Suprapubic skin (tissue), 4 donors: ENCODE measurements at regions not wholly inside any gene's neighbourhood (a gene's known extent, or its start where the extent isn't known, plus 50 kb on each side); places are given as distances from the start of the nearest gene placed in this dataset.
"Not testable (repeated sequence)": the region's sequence is repeated elsewhere in the genome, so short reads cannot be mapped to it uniquely, and the experiment has no call there.

ENCODE experiments used
- DNase-seq, 2 donors: peaks; one replicate each; pipeline ENCODE4 v3.0.0-alpha.2; 2019; ENCODE audit warnings: low spot score in 2 of 2
- H3K27ac ChIP-seq: fragments of 200-600 bp; sonication (generic); one replicate; pipeline ENCODE4 v1.5.1; 2019
- H3K27me3 ChIP-seq: fragments of 200-600 bp; sonication (generic); one replicate; pipeline ENCODE4 v1.5.1; 2019
- H3K36me3 ChIP-seq: fragments of 200-600 bp; sonication (generic); one replicate; pipeline ENCODE4 v1.5.1; 2019
- H3K4me1 ChIP-seq: fragments of 200-600 bp; sonication (generic); one replicate; pipeline ENCODE4 v1.5.1; 2019
- H3K4me3 ChIP-seq: fragments of 200-600 bp; sonication (generic); one replicate; pipeline ENCODE4 v1.5.1; 2019; ENCODE audit warnings: mild to moderate bottlenecking
- H3K9me3 ChIP-seq: fragments of 200-600 bp; sonication (generic); one replicate; pipeline ENCODE4 v1.5.1; 2019
- CTCF ChIP-seq, 2 donors: fragments of 200-600 bp in 1 of 2; fragments of 450-650 bp in 1 of 2; sonication (generic) in 1 of 2; IDR thresholded peaks; one replicate each; pipeline ENCODE4 v1.5.1; 2016 to 2019; ENCODE audit warnings: antibody characterized with exemption in 2 of 2, mild to moderate bottlenecking in 1 of 2, moderate library complexity in 1 of 2
- EP300 ChIP-seq: sonication (generic); formaldehyde crosslinking; IDR thresholded peaks from one replicate; pipeline ENCODE4 v1.6.1; 2017; ENCODE audit warnings: antibody characterized with exemption
- POLR2A ChIP-seq, 2 donors: fragments of 450-650 bp; IDR thresholded peaks; one replicate each; pipeline ENCODE4 v1.6.1; 2017; ENCODE audit warnings: antibody characterized with exemption in 2 of 2, mild to moderate bottlenecking in 2 of 2, moderate library complexity in 2 of 2
- POLR2AphosphoS5 ChIP-seq, 3 donors: sonication (generic); formaldehyde crosslinking; IDR thresholded peaks; one replicate each; pipeline ENCODE4 v1.6.1; 2017; ENCODE audit warnings: antibody characterized with exemption in 3 of 3
- WGBS: methylation state at CpG from one replicate; pipeline ENCODE4 v1.1.5; 2018; 5-methylcytosine and 5-hydroxymethylcytosine counted together

- no peaks in the 10 kb centered on the region for H3K4me1 ChIP-seq
- DNase-seq, result no peak
- TF ChIP-seq POLR2AphosphoS5 (IDR thresholded peaks at IDR 0.05), result no peak
- no peak for TF ChIP-seq EP300
- TF ChIP-seq POLR2A (IDR thresholded peaks at IDR 0.05), result no peak
- no peak for TF ChIP-seq CTCF (IDR thresholded peaks at IDR 0.05)
- H3K9me3 ChIP-seq, result no peaks in the 10 kb centered on the region
- WGBS, result 91% methylated on average over 3 of the region's 3 CpGs
- no peak overlapping the region for H3K4me3 ChIP-seq
- H3K27me3 ChIP-seq, result no peaks in the 10 kb centered on the region
- H3K36me3 ChIP-seq, result no peaks in the 10 kb centered on the region
- H3K27ac ChIP-seq, result no peak overlapping the region
Observed at GRCh38 chr2:138066139-138066806, 102.0 kb downstream of the HNMT start.

GRCh38 chr2:138066841-138067240, 102.6 kb downstream of the HNMT start:
- Histone ChIP-seq H3K27ac (no peak overlapping the region), H3K4me3 (no peak overlapping the region), H3K4me1 (peaks cover under 1% of the 10 kb centered on the region), H3K36me3 (no peaks in the 10 kb centered on the region), H3K9me3 (no peaks in the 10 kb centered on the region), H3K27me3 (no peaks in the 10 kb centered on the region)
- no peak for DNase-seq
- TF ChIP-seq EP300 (no peak), POLR2AphosphoS5 (IDR thresholded peaks at IDR 0.05) (no peak), POLR2A (IDR thresholded peaks at IDR 0.05) (no peak), CTCF (IDR thresholded peaks at IDR 0.05) (no peak)
- 86% methylated on average over 1 of the region's 1 CpG for WGBS

DNA sequence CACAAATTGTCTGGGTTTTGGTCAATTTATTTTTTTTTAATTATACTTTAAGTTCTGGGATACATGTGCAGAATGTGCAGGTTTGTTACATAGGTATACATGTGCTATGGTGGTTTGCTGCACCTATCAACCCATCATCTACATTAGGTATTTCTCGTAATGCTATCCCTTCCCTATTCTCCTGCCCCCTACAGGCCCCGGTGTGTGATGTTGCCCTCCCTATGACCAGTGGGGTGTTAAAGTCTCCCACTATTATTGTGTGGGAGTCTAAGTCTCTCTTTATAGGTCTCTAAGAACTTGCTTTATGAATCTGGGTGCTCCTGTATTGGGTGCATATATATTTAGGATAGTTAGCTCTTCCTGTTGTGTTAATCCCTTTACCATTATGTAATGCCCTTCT, 104.4 kb downstream of the HNMT start:
- H3K9me3 ChIP-seq, H3K4me1 ChIP-seq, DNase-seq, H3K36me3 ChIP-seq, H3K27ac ChIP-seq, H3K27me3 ChIP-seq, H3K4me3 ChIP-seq: not testable (repeated sequence)
- 74% methylated on average over 2 of the region's 2 CpGs for WGBS

GRCh38 chr2:138071042-138071719, 106.9 kb downstream of the HNMT start:
- H3K4me1 ChIP-seq, H3K36me3 ChIP-seq, DNase-seq, H3K27me3 ChIP-seq, H3K4me3 ChIP-seq, H3K9me3 ChIP-seq, H3K27ac ChIP-seq: not testable (repeated sequence)
- WGBS, result 75% methylated on average over 6 of the region's 7 CpGs

DNA sequence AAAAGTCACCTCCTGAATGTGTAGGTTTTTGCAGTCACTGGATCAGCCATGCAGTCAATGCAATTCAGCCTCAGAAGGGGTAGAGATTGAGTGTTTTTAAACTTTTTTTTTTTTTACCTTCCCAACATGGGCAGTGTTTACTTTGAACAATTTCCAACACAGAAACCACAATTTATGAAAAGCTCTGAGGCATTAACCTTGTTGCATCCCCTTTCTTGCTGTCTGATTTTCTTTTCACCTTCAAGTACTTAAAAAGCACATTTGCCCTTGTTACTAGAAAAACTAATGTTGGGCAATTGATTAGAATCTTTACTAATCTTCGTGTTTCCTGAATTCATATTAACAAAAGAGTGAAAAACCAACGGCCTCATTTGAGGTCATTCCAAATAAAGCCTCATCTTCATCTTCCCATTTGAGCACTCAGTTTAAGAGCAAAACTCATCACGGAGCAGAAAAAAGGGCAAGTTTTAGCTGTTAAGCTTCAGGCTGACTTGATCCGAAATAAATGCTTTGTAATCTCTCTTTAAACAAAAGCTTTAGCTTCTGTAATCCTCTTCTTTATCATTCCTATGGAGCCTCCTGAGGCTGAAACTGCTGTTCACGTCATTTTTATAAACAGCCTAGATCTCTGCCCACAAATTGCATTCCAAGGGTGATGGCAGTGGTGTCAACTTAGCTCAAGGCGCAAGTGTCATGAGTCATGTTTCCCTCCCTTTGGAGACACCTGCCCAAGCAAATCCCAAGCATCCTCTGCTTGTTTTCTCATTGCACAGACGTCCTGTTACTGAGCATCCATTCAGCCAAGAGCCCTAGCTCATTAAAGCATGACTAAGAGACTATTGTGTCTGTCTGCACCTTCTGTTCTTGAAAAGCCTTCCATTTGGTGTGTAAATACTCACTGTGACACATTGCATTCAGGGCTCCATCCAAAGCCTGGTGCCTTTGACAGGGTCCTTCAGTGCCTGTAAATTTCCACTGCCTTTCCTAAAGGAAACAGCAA, 107.7 kb downstream of the HNMT start:
- no peak overlapping the region for H3K27ac ChIP-seq
- no peak overlapping the region for H3K4me3 ChIP-seq
- peaks cover 3% of the 10 kb centered on the region for H3K4me1 ChIP-seq
- no peaks in the 10 kb centered on the region for H3K36me3 ChIP-seq
- WGBS, result 49% methylated on average over 7 of the region's 7 CpGs
- DNase-seq, result no peak
- TF ChIP-seq CTCF (IDR thresholded peaks at IDR 0.05) (no peak), POLR2AphosphoS5 (IDR thresholded peaks at IDR 0.05) (peak; percentile 10 to 35 (median 14))
- no peaks in the 10 kb centered on the region for H3K27me3 ChIP-seq
- H3K9me3 ChIP-seq, result no peaks in the 10 kb centered on the region

DNA sequence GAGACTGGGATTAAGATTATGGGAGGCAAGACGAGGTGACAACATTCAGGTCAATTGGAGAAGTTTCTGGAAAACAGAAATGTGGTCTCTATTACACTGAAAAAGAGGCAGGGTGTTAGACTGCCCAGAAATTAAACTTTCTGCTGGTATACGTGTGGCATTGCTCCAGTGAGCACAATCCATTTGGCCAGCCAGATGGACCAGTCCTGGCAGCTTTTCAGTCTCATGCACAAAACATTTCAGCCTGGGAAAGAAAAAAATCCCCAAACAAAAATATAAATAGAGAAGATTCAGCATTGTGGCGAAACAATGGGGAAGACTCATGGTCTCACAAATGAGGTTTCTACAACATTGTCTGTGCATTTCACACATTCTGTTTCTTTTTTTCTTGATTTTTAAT, 113.9 kb downstream of the HNMT start:
- H3K4me3 ChIP-seq, result no peak overlapping the region
- DNase-seq, result no peak
- 66% methylated on average over 3 of the region's 3 CpGs for WGBS
- H3K4me1 ChIP-seq, result no peaks in the 10 kb centered on the region
- H3K27ac ChIP-seq, result no peak overlapping the region
- H3K36me3 ChIP-seq, result no peaks in the 10 kb centered on the region
- TF ChIP-seq CTCF (IDR thresholded peaks at IDR 0.05) (no peak), POLR2A (IDR thresholded peaks at IDR 0.05) (no peak), POLR2AphosphoS5 (IDR thresholded peaks at IDR 0.05) (no peak), EP300 (no peak)
- no peaks in the 10 kb centered on the region for H3K27me3 ChIP-seq
- H3K9me3 ChIP-seq, result no peaks in the 10 kb centered on the region
